Duodenal mucosa (tissue), 2 donors: ENCODE measurements at regions not wholly inside any gene's neighbourhood (a gene's known extent, or its start where the extent isn't known, plus 50 kb on each side); places are given as distances from the start of the nearest gene placed in this dataset.
A peak's percentile ranks its signal among the peaks of the same experiment; 100 is the strongest.

ENCODE experiments used
- H3K27ac ChIP-seq: one replicate; pipeline ENCODE4 v1.7.0; 2013; ENCODE audit warnings: low read depth, low read length
- H3K27me3 ChIP-seq, 2 donors: one replicate each; pipeline ENCODE4 v1.7.0; 2013; ENCODE audit warnings: low read length in 2 of 2, control low read depth in 1 of 2; ENCODE audit not compliant: insufficient read depth in 2 of 2, control insufficient read depth in 1 of 2
- H3K36me3 ChIP-seq, 2 donors: one replicate each; pipeline ENCODE4 v1.7.0; 2013; ENCODE audit warnings: low read length in 2 of 2, control low read depth in 1 of 2; ENCODE audit not compliant: insufficient read depth in 2 of 2, control insufficient read depth in 1 of 2
- H3K4me1 ChIP-seq, 2 donors: one replicate each; pipeline ENCODE4 v1.7.0; 2013; ENCODE audit warnings: low read length in 2 of 2, control low read depth in 1 of 2; ENCODE audit not compliant: insufficient read depth in 2 of 2, control insufficient read depth in 1 of 2
- H3K4me3 ChIP-seq, 2 donors: one replicate each; pipeline ENCODE4 v1.7.0; 2013; ENCODE audit warnings: low read length in 2 of 2, low read depth in 1 of 2
- H3K9ac ChIP-seq, 2 donors: one replicate each; pipeline ENCODE4 v1.7.0; 2013; ENCODE audit warnings: low read length in 2 of 2, low read depth in 1 of 2
- H3K9me3 ChIP-seq, 2 donors: one replicate each; pipeline ENCODE4 v1.7.0; 2013; ENCODE audit warnings: low read length in 2 of 2, control low read depth in 1 of 2; ENCODE audit not compliant: control insufficient read depth in 1 of 2

DNA sequence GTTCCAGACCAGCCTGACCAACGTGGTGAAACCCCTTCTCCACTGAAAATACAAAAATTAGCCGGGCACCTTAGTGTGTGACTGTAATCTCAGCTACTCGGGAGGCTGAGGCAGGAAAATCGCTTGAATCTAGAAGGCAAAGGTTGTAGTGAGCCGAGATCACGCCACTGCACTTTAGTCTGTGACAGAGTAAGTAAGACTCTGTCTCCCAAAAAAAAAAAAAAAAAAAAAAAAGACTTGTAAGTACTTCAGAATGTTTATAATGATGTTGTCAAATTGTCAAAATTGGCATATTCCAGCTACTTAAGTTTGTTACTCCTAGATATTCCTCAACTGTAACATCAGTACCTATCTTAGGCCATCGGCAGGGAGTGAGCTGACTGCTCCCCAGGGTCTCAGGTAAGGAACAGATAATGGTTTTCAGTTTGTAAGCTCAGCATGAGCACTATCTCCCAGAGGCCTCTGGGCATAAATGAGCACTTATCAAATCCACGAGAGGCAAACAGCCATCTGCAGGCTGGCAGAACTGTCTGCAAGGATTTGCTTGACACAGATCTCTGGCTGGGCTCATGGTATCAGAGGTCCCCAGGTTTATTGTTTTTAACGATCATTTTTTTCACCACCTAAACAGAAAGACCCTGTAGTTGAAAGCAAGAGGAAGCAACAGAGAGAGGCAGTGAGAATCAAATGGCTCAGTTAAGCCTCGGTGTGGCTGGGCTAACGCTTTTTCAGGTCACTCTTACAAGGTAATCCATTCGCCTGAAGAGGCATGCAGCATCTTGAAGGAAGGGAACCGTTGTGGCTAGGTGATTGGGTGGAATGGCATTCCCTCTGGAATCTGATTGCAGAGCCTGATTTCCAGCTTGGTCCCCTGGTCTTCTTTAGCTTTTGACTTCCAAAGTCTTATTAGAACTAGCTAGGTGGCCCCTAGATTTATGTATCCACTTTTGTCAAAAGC, 115.9 kb downstream of the LY86 start:
- Histone ChIP-seq H3K27me3 (no peaks in the 10 kb centered on the region), H3K27ac (peak overlapping the region; percentile 62), H3K4me3 (no peak overlapping the region), H3K36me3 (no peaks in the 10 kb centered on the region), H3K9ac (peak overlapping the region; percentile 25 to 27), H3K4me1 (peaks cover 54 to 59% of the 10 kb centered on the region in 2 donors), H3K9me3 (no peaks in the 10 kb centered on the region)

DNA sequence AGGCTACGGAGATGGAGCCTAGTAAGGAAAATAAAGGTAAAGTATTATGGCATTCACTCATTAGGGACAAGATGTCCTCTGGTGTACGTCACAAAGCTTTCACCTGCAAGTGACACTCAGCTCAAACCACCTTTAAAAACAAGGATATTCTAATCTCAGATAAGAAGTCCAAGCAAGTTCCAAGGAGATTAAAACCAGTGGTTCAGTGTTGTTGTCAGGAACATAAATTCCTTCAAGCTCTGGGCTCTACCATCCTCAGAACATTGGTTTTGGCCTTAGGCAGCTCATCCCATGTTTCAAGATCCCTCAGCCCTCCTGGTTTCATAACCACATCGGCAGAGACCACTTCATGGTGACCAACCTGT, 116.5 kb downstream of the LY86 start:
- Histone ChIP-seq H3K36me3 (no peaks in the 10 kb centered on the region), H3K27ac (no peak overlapping the region), H3K9me3 (no peaks in the 10 kb centered on the region), H3K27me3 (no peaks in the 10 kb centered on the region), H3K4me3 (no peak overlapping the region), H3K9ac (no peak overlapping the region), H3K4me1 (peaks cover 48 to 53% of the 10 kb centered on the region in 2 donors)

DNA sequence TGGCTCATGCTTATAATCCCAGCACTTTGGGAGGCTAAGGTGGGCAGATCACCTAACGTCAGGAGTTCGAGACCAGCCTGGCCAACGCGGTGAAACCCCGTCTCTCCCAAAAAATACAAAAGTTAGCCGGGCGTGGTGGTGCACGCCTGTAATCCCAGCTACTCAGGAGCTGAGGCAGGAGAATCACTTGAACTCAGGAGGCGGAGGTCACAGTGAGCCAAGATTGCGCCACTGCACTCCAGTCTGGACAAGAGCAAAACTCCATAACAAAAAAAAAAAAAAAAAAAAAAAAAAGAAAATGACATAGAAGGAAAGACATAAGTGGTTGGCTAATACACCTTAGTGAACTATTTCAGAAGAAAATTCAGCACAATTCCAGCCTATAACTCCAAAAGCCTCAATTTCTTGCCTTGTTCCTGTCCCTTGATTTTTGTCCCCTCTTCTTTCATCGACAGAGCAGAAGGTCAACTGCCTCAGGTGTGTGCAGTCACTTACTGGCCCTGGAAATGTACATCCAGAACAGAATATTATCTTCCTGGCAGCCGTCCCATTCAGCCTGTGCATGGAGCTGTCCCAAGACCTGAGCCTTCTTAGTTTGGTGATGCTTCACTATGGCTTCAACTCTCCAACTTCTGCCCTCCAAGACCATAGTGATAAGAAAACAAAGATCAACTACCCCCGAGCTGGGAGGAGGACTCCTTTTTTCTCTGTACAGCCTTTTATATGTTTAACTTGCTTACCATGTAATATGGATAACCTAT, 117.6 kb downstream of the LY86 start:
- peaks cover 38 to 42% of the 10 kb centered on the region in 2 donors for H3K4me1 ChIP-seq
- H3K9ac ChIP-seq = no peak overlapping the region
- H3K36me3 ChIP-seq = no peaks in the 10 kb centered on the region
- H3K27me3 ChIP-seq = no peaks in the 10 kb centered on the region
- no peaks in the 10 kb centered on the region for H3K9me3 ChIP-seq
- no peak overlapping the region for H3K27ac ChIP-seq
- no peak overlapping the region for H3K4me3 ChIP-seq

DNA sequence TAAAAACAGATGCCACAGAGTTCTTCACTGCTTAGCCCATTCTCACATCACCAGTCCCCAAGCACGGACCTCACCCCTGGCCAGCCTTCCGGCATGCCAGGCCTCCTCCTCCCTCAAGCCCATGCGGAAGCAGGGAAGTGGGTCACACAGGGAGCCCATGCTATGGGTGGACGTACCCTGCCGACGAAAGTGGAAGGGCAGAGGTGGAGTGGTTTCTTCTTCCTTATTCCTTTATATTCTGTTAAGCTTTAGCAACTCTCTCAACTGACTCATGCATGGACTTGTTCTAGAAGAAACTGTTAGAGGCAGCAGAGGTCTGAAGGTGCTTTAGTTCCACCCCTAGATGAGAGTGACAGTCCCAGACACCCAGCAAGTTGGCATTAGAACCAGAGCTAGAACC, 118.6 kb downstream of the LY86 start:
- Histone ChIP-seq H3K4me3 (no peak overlapping the region), H3K4me1 (peaks cover 37 to 40% of the 10 kb centered on the region in 2 donors), H3K9ac (no peak overlapping the region), H3K27ac (no peak overlapping the region), H3K27me3 (no peaks in the 10 kb centered on the region), H3K36me3 (no peaks in the 10 kb centered on the region), H3K9me3 (no peaks in the 10 kb centered on the region)

- Histone ChIP-seq H3K36me3 (no peaks in the 10 kb centered on the region), H3K9me3 (no peaks in the 10 kb centered on the region), H3K27me3 (no peaks in the 10 kb centered on the region), H3K4me3 (no peak overlapping the region), H3K4me1 (peaks cover 40 to 41% of the 10 kb centered on the region in 2 donors), H3K9ac (no peak overlapping the region), H3K27ac (no peak overlapping the region)
These were observed 120.6 kb downstream of the LY86 start for GRCh38 chr6:6709106-6709505.

- H3K36me3 ChIP-seq = no peaks in the 10 kb centered on the region
- H3K4me1 ChIP-seq = peaks cover 27 to 35% of the 10 kb centered on the region in 2 donors
- no peaks in the 10 kb centered on the region for H3K9me3 ChIP-seq
- no peaks in the 10 kb centered on the region for H3K27me3 ChIP-seq
- H3K4me3 ChIP-seq = peak overlapping the region in 1 of 2 donors; percentile 16
- H3K9ac ChIP-seq = no peak overlapping the region
- H3K27ac ChIP-seq = no peak overlapping the region
These were observed 122.7 kb downstream of the LY86 start for GRCh38 chr6:6711031-6711785.

DNA sequence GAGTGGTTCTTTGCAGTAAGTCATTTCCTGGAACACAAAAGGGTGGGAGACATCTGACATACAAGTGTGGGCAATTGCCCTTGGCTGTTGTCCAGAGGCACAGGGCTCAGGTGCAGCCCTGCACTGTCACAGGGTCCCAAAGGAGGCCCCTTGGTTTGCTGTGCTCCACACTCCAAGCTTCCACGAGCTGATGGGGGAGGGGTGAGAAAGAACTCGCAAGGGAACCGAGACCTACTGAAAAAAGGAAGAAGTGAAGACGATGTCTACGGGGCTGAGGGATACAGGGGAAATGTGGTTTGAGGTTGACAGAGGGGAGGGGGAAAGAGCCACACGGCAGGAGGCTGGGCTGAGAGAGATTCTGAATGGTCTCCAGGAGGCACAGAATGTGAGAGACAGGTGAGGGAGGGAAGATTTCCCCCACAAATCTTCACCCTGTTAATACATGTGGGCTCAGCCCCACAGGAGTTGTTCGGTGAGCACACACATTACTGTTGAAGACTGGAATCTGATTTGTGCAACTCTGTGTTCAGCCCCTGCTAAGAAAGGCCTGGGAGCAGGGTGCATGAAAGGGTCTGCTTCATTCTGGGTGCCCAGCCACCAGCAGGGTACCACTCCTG, 123.4 kb downstream of the LY86 start:
- Histone ChIP-seq H3K9me3 (no peaks in the 10 kb centered on the region), H3K9ac (peak overlapping the region; percentile 36 to 44), H3K4me1 (peaks cover 25 to 35% of the 10 kb centered on the region in 2 donors), H3K4me3 (no peak overlapping the region), H3K27ac (peak overlapping the region; percentile 58), H3K36me3 (no peaks in the 10 kb centered on the region), H3K27me3 (no peaks in the 10 kb centered on the region)

GRCh38 chr6:6712449-6713403, 124.2 kb downstream of the LY86 start:
- peak overlapping the region; percentile 68 for H3K27ac ChIP-seq
- peak overlapping the region; percentile 44 to 54 for H3K9ac ChIP-seq
- H3K27me3 ChIP-seq = no peaks in the 10 kb centered on the region
- H3K4me3 ChIP-seq = peak overlapping the region; percentile 6 to 14
- no peaks in the 10 kb centered on the region for H3K9me3 ChIP-seq
- no peaks in the 10 kb centered on the region for H3K36me3 ChIP-seq
- H3K4me1 ChIP-seq = peaks cover 25 to 35% of the 10 kb centered on the region in 2 donors

GRCh38 chr6:6713657-6714056, 125.1 kb downstream of the LY86 start:
- Histone ChIP-seq H3K27ac (no peak overlapping the region), H3K9me3 (no peaks in the 10 kb centered on the region), H3K27me3 (no peaks in the 10 kb centered on the region), H3K4me1 (peaks cover 29 to 35% of the 10 kb centered on the region in 2 donors), H3K36me3 (no peaks in the 10 kb centered on the region), H3K9ac (no peak overlapping the region), H3K4me3 (no peak overlapping the region)
